Pancreas (tissue), 10 donors: ENCODE measurements at regions not wholly inside any gene's neighbourhood (a gene's known extent, or its start where the extent isn't known, plus 50 kb on each side); places are given as distances from the start of the nearest gene placed in this dataset.

Experiments used
- ATAC-seq, 4 donors: fragments of 200-7000 bp; cut with Tn5 transposase; one replicate each; pipeline versions ENCODE4 v1.8.0 to v1.9.1; 2020; ENCODE audit warnings: mild to moderate bottlenecking in 4 of 4, moderate library complexity in 4 of 4
- DNase-seq, 6 donors: peaks; one replicate each; pipeline ENCODE4 v3.0.0-alpha.2; 2020
- FAIRE-seq: peaks from 2 replicates; lab custom pipeline; 2012; peaks lifted over from hg19 to GRCh38; lab: Jason Lieb, UNC
- H3K27ac ChIP-seq, 4 donors: fragments of 200-600 bp; sonication (generic); 1 replicate in 3 of 4; 2 replicates in 1 of 4; pipeline versions ENCODE4 v1.5.0 to v1.8.0; 2020
- H3K27me3 ChIP-seq, 4 donors: fragments of 200-600 bp; one replicate each; pipeline ENCODE4 v1.8.0; 2021
- H3K36me3 ChIP-seq, 3 donors: fragments of 200-600 bp; sonication (generic) in 1 of 3; one replicate each; pipeline versions ENCODE4 v1.5.0 to v1.8.0; 2020 to 2021
- H3K4me1 ChIP-seq, 3 donors: fragments of 200-600 bp; one replicate each; pipeline ENCODE4 v1.8.0; 2021
- H3K4me3 ChIP-seq, 4 donors: fragments of 200-600 bp; sonication (generic) in 2 of 4; one replicate each; pipeline versions ENCODE4 v1.5.0 to v1.8.0; 2020 to 2021
- H3K9me3 ChIP-seq, 4 donors: fragments of 200-600 bp; one replicate each; pipeline ENCODE4 v1.8.0; 2021
- WGBS, 2 donors: extraction: QIAGEN DNeasy Blood & Tissue Kit; methylation state at CpG; one replicate each; pipeline ENCODE4 v1.1.7; 2013; 5-methylcytosine and 5-hydroxymethylcytosine counted together
- intact Hi-C, 3 donors: fragments of 100-400 bp; cut with DNase I; formaldehyde crosslinking; loops; one replicate each; pipeline versions ENCODE4 v1.11.1 to v1.14.2; 2022
- TF ChIP-seq, protein P1 (sequence below), 4 donors: fragments of 200-600 bp; sonication (generic) in 3 of 4; IDR thresholded peaks; one replicate each; pipeline versions ENCODE4 v1.5.0 to v1.8.0; 2021; ENCODE audit warnings: antibody characterized with exemption in 4 of 4
- donor health status: healthy with polysubstance abuse.
- donor health status: DM: no; HTN: no; CAD: no; lungs with moderate emphysema.
- donor health status: DM: no; HTN: no; CAD: no.
- donor health status: control.
- donor health status: control.
- donor health status: Bipolar disorder and iron deficiency.
- donor health status: DM: yes; HTN: yes; CAD: no.
- donor health status: DM: no; HTN: no; CAD: no.
- donor health status: DM: no; HTN: no; CAD: no.
- donor health status: DM: yes; HTN: yes; CAD: no.

DNA sequence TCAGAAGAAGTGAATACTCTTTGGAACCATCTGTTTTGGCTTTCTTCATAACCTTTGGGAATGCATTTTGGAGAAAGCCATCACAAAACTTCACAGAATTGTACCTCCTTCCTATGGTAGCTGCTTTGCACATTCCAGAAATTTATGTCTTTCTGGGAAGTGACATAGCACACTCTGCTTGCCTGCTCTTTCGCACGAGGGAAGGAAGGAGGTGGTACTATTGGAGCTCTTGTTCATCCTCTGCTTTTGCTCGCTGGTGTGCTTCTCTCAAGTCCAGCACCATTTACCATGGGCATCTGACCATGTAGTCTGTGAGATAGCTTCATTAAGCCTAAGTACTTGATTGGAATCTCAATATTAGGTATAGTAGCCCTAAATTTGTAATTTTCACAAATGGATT is 473.3 kb upstream of the SLC35B3 start:
- WGBS, 2 donors = 64 to 70% methylated on average over 3 of the region's 3 CpGs
- TF ChIP-seq, protein P1, sequence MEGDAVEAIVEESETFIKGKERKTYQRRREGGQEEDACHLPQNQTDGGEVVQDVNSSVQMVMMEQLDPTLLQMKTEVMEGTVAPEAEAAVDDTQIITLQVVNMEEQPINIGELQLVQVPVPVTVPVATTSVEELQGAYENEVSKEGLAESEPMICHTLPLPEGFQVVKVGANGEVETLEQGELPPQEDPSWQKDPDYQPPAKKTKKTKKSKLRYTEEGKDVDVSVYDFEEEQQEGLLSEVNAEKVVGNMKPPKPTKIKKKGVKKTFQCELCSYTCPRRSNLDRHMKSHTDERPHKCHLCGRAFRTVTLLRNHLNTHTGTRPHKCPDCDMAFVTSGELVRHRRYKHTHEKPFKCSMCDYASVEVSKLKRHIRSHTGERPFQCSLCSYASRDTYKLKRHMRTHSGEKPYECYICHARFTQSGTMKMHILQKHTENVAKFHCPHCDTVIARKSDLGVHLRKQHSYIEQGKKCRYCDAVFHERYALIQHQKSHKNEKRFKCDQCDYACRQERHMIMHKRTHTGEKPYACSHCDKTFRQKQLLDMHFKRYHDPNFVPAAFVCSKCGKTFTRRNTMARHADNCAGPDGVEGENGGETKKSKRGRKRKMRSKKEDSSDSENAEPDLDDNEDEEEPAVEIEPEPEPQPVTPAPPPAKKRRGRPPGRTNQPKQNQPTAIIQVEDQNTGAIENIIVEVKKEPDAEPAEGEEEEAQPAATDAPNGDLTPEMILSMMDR (IDR thresholded peaks at IDR 0.05) = no peak
- ATAC-seq = no peak
- H3K9me3 ChIP-seq = no peaks in the 10 kb centered on the region
- H3K27me3 ChIP-seq = no peaks in the 10 kb centered on the region
- no peaks in the 10 kb centered on the region for H3K36me3 ChIP-seq
- no peak for DNase-seq
- no peak for FAIRE-seq
- H3K4me1 ChIP-seq = peaks cover 0 to 10% (median 0%) of the 10 kb centered on the region in 3 donors
- intact Hi-C loops = no loop called here
- H3K27ac ChIP-seq = no peak overlapping the region
- no peak overlapping the region for H3K4me3 ChIP-seq

DNA sequence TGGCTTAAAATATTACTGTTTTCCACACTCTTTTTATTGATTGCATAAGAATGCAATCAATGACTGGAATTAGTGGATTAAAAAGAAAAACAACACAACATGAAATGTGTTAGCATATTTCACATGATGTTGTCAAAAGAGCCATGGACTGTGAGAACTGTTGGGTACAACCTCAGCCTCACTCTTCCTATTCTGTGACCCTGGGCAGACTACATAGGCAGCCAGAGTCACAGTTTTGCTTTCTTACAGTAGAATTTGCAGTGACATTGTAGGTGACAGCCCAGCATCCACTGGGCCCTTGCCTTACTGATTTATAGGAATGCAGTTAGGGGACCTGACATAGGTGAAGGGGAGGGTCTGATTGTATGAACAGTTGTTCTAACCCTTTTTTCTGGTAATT is 471.4 kb upstream of the SLC35B3 start:
- no peak for FAIRE-seq
- intact Hi-C loops = no loop called here
- TF ChIP-seq, protein P1 (IDR thresholded peaks at IDR 0.05) = no peak

DNA sequence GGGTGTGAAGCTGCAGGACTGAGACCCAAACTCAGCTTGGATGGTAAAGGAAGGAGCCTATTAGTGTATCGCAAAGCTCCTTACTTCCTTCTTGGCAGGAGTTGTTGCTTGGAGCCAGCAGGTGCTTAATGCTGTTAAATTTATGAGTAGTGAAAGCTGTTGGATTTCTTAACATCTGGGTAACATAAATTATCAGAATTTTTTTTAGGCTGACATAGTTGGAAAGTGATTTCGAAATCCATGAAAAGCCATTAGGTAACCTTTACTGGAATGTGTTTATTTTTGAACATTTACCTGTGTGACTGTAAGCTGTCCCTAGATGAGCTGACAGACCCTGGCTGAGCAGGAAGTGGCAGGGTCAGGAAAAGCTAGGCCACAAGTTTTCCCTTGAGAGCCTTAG is 470.4 kb upstream of the SLC35B3 start:
- peak in 3 of 4 donors; percentile 70 to 96 (median 95) for ATAC-seq
- peak overlapping the region in 3 of 4 donors; percentile 6 to 60 (median 34) for H3K27ac ChIP-seq
- intact Hi-C loops = no loop called here

More for the DNA sequence above, 471.4 kb upstream of the SLC35B3 start:
- Histone ChIP-seq H3K27me3 (no peaks in the 10 kb centered on the region), H3K4me3 (no peak overlapping the region), H3K4me1 (peaks cover 0 to 10% (median 0%) of the 10 kb centered on the region in 3 donors), H3K27ac (peak overlapping the region in 2 of 4 donors; percentile 34 to 60), H3K36me3 (no peaks in the 10 kb centered on the region), H3K9me3 (no peaks in the 10 kb centered on the region)
- ATAC-seq (no peak), DNase-seq (no peak)

DNA sequence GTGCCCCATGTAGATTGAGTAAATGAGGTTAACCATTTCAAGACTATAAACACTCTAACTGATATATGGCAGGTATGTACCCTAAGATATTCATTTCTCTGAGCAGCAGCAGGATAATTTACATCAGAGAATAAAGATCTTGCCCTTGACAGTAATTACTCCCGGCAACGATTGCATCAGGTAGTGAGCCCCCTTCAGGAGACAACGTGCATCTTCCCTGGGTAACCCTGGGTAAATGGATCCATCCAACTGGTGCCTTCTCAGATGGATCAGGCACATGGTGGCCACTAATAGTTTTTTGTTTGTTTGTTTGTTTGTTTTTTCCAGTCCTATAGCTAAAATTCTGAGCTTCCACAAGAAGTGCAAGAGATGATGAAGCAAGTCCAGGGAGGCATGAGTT is 469.4 kb upstream of the SLC35B3 start:
- WGBS, 2 donors = 33 to 46% methylated on average over 3 of the region's 3 CpGs
- ATAC-seq (no peak), DNase-seq (no peak), FAIRE-seq (no peak)
- Histone ChIP-seq H3K36me3 (no peaks in the 10 kb centered on the region), H3K4me3 (no peak overlapping the region), H3K27ac (no peak overlapping the region), H3K27me3 (no peaks in the 10 kb centered on the region), H3K4me1 (peaks cover 0 to 10% (median 0%) of the 10 kb centered on the region in 3 donors), H3K9me3 (no peaks in the 10 kb centered on the region)
- TF ChIP-seq, protein P1 (IDR thresholded peaks at IDR 0.05) = no peak
- intact Hi-C loops = no loop called here

More for the DNA sequence above, 470.4 kb upstream of the SLC35B3 start:
- WGBS, 2 donors = 28 to 31% methylated on average over 2 of the region's 2 CpGs
- no peak for FAIRE-seq
- no peaks in the 10 kb centered on the region for H3K36me3 ChIP-seq
- peaks cover 0 to 10% (median 0%) of the 10 kb centered on the region in 3 donors for H3K4me1 ChIP-seq
- H3K9me3 ChIP-seq = no peaks in the 10 kb centered on the region
- no peak overlapping the region for H3K4me3 ChIP-seq
- peak in 2 of 6 donors; percentile 9 to 28 for DNase-seq
- TF ChIP-seq, protein P1 (IDR thresholded peaks at IDR 0.05) = no peak
- no peaks in the 10 kb centered on the region for H3K27me3 ChIP-seq

DNA sequence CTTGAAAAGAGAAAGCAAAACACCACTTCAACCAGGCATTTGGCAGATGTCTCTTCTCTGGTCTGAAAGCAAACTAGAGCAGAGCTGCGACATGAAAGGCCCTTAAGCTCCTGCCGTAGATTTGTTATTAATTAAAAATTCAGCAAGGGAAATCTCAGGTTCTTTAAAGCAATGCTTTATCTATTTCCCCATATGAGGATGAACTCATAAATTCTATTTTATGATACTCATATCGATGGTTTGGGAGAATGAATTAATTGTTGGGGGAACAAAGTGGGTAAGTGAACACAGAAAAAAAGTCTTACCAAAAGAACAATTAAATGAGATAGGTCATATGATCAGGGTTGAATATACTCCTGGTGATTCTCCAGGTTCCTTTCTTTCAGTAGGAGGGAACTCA is 464.7 kb upstream of the SLC35B3 start:
- no peaks in the 10 kb centered on the region for H3K36me3 ChIP-seq
- intact Hi-C loops = no loop called here
- 69 to 74% methylated on average over 3 of the region's 3 CpGs for WGBS, 2 donors
- TF ChIP-seq, protein P1 (IDR thresholded peaks at IDR 0.05) = no peak
- H3K4me1 ChIP-seq = no peaks in the 10 kb centered on the region
- H3K9me3 ChIP-seq = no peaks in the 10 kb centered on the region
- H3K27ac ChIP-seq = no peak overlapping the region
- no peaks in the 10 kb centered on the region for H3K27me3 ChIP-seq
- no peak for ATAC-seq
- no peak for DNase-seq
- H3K4me3 ChIP-seq = no peak overlapping the region
- FAIRE-seq = no peak
